ENCODE measurements at regions not wholly inside any gene's neighbourhood (a gene's known extent, or its start where the extent isn't known, plus 50 kb on each side); places are given as distances from the start of the nearest gene placed in this dataset.

- TF ChIP-seq EZH2phosphoT487 (IDR thresholded peaks at IDR 0.05; ENCODE audit: borderline replicate concordance) (no peak), CTCF (conservative IDR thresholded peaks at IDR 0.05; ENCODE audit: low read length) (no peak)
- H3K9me2 ChIP-seq (replicated peaks; ENCODE audit: low read depth, low read length): no peaks in the 10 kb centered on the region
- H3K4me1 ChIP-seq (ENCODE audit: insufficient read depth, low read length, poor library complexity, severe bottlenecking): no peaks in the 10 kb centered on the region
- no peaks in the 10 kb centered on the region for H3K36me3 ChIP-seq (ENCODE audit: insufficient read depth, low read length)
- H3K4me3 ChIP-seq (ENCODE audit: low read length, poor library complexity, severe bottlenecking): no peak overlapping the region
- H4K20me1 ChIP-seq (ENCODE audit: insufficient read depth, low read length, poor library complexity, severe bottlenecking): no peaks in the 10 kb centered on the region
- H3K27me3 ChIP-seq (ENCODE audit: insufficient read depth, low read length, poor library complexity, severe bottlenecking): no peaks in the 10 kb centered on the region
- H3K9me3 ChIP-seq (ENCODE audit: insufficient read depth, low read depth, low read length): no peaks in the 10 kb centered on the region
- no peaks in the 10 kb centered on the region for H3F3A ChIP-seq (ENCODE audit: low read depth)
- H3K9ac ChIP-seq (ENCODE audit: low read depth, low read length, poor library complexity, severe bottlenecking): no peak overlapping the region
- no peak overlapping the region for H2AFZ ChIP-seq (ENCODE audit: low read length)
- no peaks in the 10 kb centered on the region for H3K79me2 ChIP-seq (ENCODE audit: insufficient read depth, low read length)
- H3K4me2 ChIP-seq (ENCODE audit: low read depth, low read length, poor library complexity, severe bottlenecking): no peak overlapping the region
Observed at GRCh38 chr20:50405235-50405914, 104.8 kb upstream of the PTPN1 start.

GRCh38 chr20:50405915-50406609, 104.1 kb upstream of the PTPN1 start:
- H3K36me3 ChIP-seq (ENCODE audit: insufficient read depth, low read length): no peaks in the 10 kb centered on the region
- no peaks in the 10 kb centered on the region for H3K9me2 ChIP-seq (replicated peaks; ENCODE audit: low read depth, low read length)
- H3K4me2 ChIP-seq (ENCODE audit: low read depth, low read length, poor library complexity, severe bottlenecking): no peak overlapping the region
- no peak overlapping the region for H3K9ac ChIP-seq (ENCODE audit: low read depth, low read length, poor library complexity, severe bottlenecking)
- no peaks in the 10 kb centered on the region for H3K79me2 ChIP-seq (ENCODE audit: insufficient read depth, low read length)
- no peak overlapping the region for H3K4me3 ChIP-seq (ENCODE audit: low read length, poor library complexity, severe bottlenecking)
- TF ChIP-seq EZH2phosphoT487 (IDR thresholded peaks at IDR 0.05; ENCODE audit: borderline replicate concordance): no peak
- no peak for TF ChIP-seq CTCF (conservative IDR thresholded peaks at IDR 0.05; ENCODE audit: low read length)
- H3K27me3 ChIP-seq (ENCODE audit: insufficient read depth, low read length, poor library complexity, severe bottlenecking): no peaks in the 10 kb centered on the region
- H2AFZ ChIP-seq (ENCODE audit: low read length): no peak overlapping the region
- no peaks in the 10 kb centered on the region for H4K20me1 ChIP-seq (ENCODE audit: insufficient read depth, low read length, poor library complexity, severe bottlenecking)
- H3K4me1 ChIP-seq (ENCODE audit: insufficient read depth, low read length, poor library complexity, severe bottlenecking): no peaks in the 10 kb centered on the region
- no peaks in the 10 kb centered on the region for H3K9me3 ChIP-seq (ENCODE audit: insufficient read depth, low read depth, low read length)
- no peaks in the 10 kb centered on the region for H3F3A ChIP-seq (ENCODE audit: low read depth)

GRCh38 chr20:50406610-50407136, 103.5 kb upstream of the PTPN1 start:
- Histone ChIP-seq H3F3A (ENCODE audit: low read depth) (no peaks in the 10 kb centered on the region), H3K36me3 (ENCODE audit: insufficient read depth, low read length) (no peaks in the 10 kb centered on the region), H3K4me2 (ENCODE audit: low read depth, low read length, poor library complexity, severe bottlenecking) (no peak overlapping the region), H3K9ac (ENCODE audit: low read depth, low read length, poor library complexity, severe bottlenecking) (no peak overlapping the region), H3K9me3 (ENCODE audit: insufficient read depth, low read depth, low read length) (no peaks in the 10 kb centered on the region), H3K9me2 (replicated peaks; ENCODE audit: low read depth, low read length) (no peaks in the 10 kb centered on the region), H3K4me3 (ENCODE audit: low read length, poor library complexity, severe bottlenecking) (no peak overlapping the region), H3K79me2 (ENCODE audit: insufficient read depth, low read length) (no peaks in the 10 kb centered on the region), H2AFZ (ENCODE audit: low read length) (no peak overlapping the region), H3K27me3 (ENCODE audit: insufficient read depth, low read length, poor library complexity, severe bottlenecking) (no peaks in the 10 kb centered on the region), H3K4me1 (ENCODE audit: insufficient read depth, low read length, poor library complexity, severe bottlenecking) (no peaks in the 10 kb centered on the region), H4K20me1 (ENCODE audit: insufficient read depth, low read length, poor library complexity, severe bottlenecking) (no peaks in the 10 kb centered on the region)
- TF ChIP-seq EZH2phosphoT487 (IDR thresholded peaks at IDR 0.05; ENCODE audit: borderline replicate concordance) (no peak), CTCF (conservative IDR thresholded peaks at IDR 0.05; ENCODE audit: low read length) (no peak)

Data from Loucy (cell line).